ENCODE measurements at regions not wholly inside any gene's neighbourhood (a gene's known extent, or its start where the extent isn't known, plus 50 kb on each side); places are given as distances from the start of the nearest gene placed in this dataset.

DNA sequence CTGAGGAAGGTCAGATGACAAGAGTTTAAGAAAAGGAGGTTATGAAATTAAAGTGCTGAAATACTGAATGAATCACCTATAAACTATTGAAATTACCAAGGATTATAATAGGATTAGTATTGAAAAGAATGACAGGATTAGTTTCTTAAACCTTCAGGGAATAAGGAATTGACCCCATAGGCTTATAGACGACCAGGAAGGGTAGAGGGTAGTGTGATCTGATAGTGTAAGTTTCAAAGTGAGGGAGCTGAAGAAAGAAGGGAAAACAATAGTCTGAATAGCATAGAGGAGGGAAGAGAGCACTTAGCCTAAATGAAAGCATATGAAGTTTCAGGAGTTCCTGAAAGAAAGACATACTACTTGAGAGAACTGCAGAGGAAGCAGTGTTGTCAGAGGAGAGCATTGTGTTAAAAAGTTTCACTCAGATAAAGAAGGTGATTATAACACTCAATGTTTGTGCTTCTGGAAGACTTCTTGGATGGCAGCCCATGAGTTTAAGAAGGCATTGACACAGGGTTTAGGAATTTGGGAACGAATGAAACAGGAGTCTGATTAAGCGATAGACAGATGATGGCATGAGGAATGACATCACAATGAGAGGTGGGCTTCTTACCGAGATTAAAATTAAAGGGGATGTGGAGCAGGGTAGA, 557.9 kb upstream of the GRAMD2B start:
- H3K36me3 ChIP-seq: no peaks in the 10 kb centered on the region
- H3K4me3 ChIP-seq (ENCODE audit: low read depth, low read length): no peak overlapping the region
- H3K27ac ChIP-seq: no peak overlapping the region
- no peak for DNase-seq
- no peaks in the 10 kb centered on the region for H3K27me3 ChIP-seq (ENCODE audit: insufficient read depth, low read depth, severe bottlenecking)
- TF ChIP-seq CTCF (IDR thresholded peaks at IDR 0.05; ENCODE audit: low read depth, low read length): no peak
- H3K9me3 ChIP-seq (ENCODE audit: severe bottlenecking): no peaks in the 10 kb centered on the region

GRCh38 chr5:125868036-125868435, 555.2 kb upstream of the GRAMD2B start:
- Histone ChIP-seq H3K9me3 (ENCODE audit: severe bottlenecking) (peaks cover 1% of the 10 kb centered on the region), H3K36me3 (no peaks in the 10 kb centered on the region), H3K4me3 (ENCODE audit: low read depth, low read length) (no peak overlapping the region), H3K27me3 (ENCODE audit: insufficient read depth, low read depth, severe bottlenecking) (no peaks in the 10 kb centered on the region), H3K27ac (no peak overlapping the region)
- TF ChIP-seq CTCF (IDR thresholded peaks at IDR 0.05; ENCODE audit: low read depth, low read length): no peak
- no peak for DNase-seq

DNA sequence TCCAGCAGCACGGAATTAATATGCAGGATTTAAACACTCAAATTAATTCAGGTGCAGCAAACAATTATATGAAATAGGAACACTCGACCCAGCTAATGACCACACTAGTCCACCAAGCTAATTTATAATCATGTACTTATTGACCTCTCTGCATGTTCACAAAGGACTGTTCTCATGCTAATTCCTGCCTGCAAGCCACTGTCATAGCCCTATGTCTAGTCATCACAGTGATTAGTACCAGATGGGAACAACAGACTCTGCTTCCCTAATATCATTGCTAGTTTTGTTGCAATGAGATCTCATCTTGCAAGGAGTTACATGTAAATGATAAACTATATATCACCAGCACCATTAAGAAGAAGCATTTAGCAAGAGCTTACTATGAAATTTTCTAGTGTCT, 553.0 kb upstream of the GRAMD2B start:
- no peak for TF ChIP-seq CTCF (IDR thresholded peaks at IDR 0.05; ENCODE audit: low read depth, low read length)
- peak overlapping the region; percentile 76 for H3K27ac ChIP-seq
- DNase-seq: peak; percentile 68
- H3K4me3 ChIP-seq (ENCODE audit: low read depth, low read length): no peak overlapping the region
- H3K27me3 ChIP-seq (ENCODE audit: insufficient read depth, low read depth, severe bottlenecking): no peaks in the 10 kb centered on the region
- no peaks in the 10 kb centered on the region for H3K36me3 ChIP-seq
- peaks cover 8% of the 10 kb centered on the region for H3K9me3 ChIP-seq (ENCODE audit: severe bottlenecking)

- Histone ChIP-seq H3K27me3 (ENCODE audit: insufficient read depth, low read depth, severe bottlenecking) (no peaks in the 10 kb centered on the region), H3K27ac (no peak overlapping the region), H3K36me3 (no peaks in the 10 kb centered on the region), H3K4me3 (ENCODE audit: low read depth, low read length) (no peak overlapping the region), H3K9me3 (ENCODE audit: severe bottlenecking) (peaks cover 8% of the 10 kb centered on the region)
- DNase-seq: no peak
- TF ChIP-seq CTCF (IDR thresholded peaks at IDR 0.05; ENCODE audit: low read depth, low read length): no peak
These were observed 549.2 kb upstream of the GRAMD2B start for GRCh38 chr5:125874057-125874456.

DNA sequence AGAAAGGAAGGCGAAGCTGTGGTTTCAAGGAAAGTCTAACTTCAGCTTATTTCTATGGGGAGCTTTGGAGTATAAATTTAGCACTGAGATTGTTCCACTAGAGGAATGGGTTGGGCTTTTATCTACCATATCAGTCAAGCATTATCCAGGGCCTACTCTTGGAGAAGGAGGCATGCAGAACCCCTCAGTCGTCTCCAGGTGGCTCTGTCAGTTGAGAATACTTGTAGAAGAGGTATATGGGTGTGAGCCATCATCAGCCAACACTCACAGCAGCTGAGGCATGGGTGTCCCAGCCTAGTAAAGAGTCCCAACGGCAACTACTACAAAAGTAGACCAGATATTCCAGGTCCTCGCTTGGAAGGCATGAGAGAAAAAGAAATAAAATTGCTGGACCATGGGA, 548.5 kb upstream of the GRAMD2B start:
- H3K4me3 ChIP-seq (ENCODE audit: low read depth, low read length): no peak overlapping the region
- peaks cover 8% of the 10 kb centered on the region for H3K9me3 ChIP-seq (ENCODE audit: severe bottlenecking)

More for the DNA sequence above, 548.5 kb upstream of the GRAMD2B start:
- DNase-seq: peak; percentile 20
- no peak overlapping the region for H3K27ac ChIP-seq
- TF ChIP-seq CTCF (IDR thresholded peaks at IDR 0.05; ENCODE audit: low read depth, low read length): 0 out of 2 replicates have a peak, but pooled peaks have one; percentile 25
- no peaks in the 10 kb centered on the region for H3K27me3 ChIP-seq (ENCODE audit: insufficient read depth, low read depth, severe bottlenecking)
- no peaks in the 10 kb centered on the region for H3K36me3 ChIP-seq

All from WERI-Rb-1 (cell line).